CD4-positive, alpha-beta T cell treated with Interleukin-15 for 4 hours (primary cell): ENCODE measurements at regions not wholly inside any gene's neighbourhood (a gene's known extent, or its start where the extent isn't known, plus 50 kb on each side); places are given as distances from the start of the nearest gene placed in this dataset.
"Not testable (repeated sequence)": the region's sequence is repeated elsewhere in the genome, so short reads cannot be mapped to it uniquely, and the experiment has no call there.

Experiments
- DNase-seq: peaks from one replicate; pipeline ENCODE4 v3.0.0-alpha.2; 2020; ENCODE audit warnings: low spot score

DNA sequence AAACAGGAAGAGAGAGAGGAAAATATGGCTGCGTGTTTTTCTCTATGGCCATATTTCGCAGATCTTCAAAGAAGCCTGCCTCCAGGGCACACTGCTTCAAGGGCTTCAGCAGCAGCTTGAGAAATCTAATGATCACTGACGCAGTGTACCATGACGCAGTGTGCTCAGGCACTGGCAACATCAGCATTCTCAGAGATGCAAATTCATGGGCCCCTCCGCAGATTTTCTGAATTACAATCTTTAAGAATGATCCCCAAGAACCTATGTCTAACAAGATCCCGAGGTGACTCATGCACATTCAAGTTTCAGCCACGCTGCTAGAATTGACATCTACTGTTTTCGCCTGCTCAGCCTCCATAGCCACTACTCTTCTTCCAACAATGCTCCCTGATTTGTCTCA is 143.9 kb upstream of the ZNF366 start:
- no peak for DNase-seq

DNA sequence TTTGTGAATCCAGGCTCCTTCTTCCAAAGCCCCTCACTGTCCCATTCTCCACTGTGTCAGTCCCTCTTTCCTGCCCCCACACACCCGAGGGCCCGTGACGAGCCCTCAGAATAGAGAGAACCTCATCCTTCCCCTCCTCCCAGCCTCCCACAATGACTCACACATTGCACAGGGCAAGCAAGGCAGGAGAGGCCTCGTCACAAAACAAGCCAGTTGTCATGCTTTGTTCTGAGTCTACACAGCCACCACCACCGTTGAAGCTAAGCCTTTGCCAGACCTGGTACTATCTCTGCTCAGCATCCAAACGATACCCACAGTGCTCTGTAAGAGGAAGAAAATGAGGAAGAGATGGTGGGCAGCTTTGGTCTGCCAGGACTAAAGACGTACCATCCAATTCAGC is 142.2 kb upstream of the ZNF366 start:
- no peak for DNase-seq

DNA sequence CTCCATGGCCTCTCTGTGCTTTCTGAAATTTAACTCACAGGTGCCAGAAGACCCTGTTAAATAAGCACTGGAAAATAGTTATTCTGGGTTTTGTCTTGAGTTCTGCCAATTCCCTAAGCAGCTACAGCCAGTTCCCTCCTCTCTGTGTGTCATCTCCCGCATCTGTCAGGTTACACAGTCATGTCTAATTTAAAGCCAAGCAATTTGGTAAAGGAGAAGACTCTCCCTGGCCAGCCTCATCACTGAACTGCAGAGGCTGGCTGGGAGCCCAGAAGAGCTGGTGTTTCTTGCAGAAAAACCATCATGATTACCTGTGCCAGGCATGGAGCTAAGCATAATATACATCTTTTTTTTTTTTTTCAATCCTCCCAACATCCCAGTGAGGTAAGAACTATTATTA is 141.3 kb upstream of the ZNF366 start:
- DNase-seq, result no peak

DNA sequence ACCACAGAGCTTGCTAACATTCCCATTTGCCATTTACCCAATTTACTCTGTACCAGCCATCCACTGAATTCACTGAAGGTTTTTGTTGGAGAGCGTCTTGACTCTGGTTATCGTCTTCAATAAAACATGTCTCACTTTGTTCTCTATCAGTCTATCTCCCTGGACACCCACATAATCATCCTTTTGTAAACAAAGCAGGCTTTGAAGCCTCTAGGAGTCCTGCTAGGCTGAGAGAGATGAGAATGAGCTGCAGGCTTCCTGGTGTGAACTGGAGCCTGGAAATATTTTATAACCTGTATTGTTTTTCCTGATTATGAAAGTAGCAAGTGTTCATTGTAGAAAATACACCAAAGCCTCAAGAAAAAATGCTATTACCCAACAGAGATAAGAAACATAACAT is 140.6 kb upstream of the ZNF366 start:
- no peak for DNase-seq

DNA sequence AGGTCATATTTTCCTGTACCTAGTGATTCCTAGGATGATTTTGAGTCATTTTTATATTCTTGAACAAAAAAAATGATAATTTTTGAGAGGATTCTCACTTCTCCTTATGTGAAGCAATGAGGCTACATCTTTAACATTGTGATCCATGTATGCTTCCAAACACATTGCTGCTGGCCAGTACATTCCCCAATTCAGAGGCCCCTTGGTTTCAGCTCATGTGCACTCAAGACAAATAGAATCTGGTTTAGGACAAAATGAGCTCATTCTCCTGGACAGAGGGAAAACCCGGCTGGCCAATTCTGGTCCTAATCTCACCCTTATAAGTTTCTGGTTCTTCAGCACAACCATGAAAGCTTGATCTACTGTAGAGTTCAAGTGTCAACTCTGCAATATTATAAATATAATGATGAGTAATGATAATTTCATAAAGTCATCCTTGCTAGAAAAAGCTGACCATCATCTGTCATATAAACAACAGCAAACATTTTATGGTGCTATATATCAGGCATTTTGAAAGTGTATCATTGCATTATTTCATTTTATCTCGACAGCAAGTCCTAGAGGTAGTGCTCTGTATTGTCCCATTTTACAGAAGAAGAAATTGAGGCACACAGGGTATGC is 139.1 kb upstream of the ZNF366 start:
- DNase-seq, result no peak

DNA sequence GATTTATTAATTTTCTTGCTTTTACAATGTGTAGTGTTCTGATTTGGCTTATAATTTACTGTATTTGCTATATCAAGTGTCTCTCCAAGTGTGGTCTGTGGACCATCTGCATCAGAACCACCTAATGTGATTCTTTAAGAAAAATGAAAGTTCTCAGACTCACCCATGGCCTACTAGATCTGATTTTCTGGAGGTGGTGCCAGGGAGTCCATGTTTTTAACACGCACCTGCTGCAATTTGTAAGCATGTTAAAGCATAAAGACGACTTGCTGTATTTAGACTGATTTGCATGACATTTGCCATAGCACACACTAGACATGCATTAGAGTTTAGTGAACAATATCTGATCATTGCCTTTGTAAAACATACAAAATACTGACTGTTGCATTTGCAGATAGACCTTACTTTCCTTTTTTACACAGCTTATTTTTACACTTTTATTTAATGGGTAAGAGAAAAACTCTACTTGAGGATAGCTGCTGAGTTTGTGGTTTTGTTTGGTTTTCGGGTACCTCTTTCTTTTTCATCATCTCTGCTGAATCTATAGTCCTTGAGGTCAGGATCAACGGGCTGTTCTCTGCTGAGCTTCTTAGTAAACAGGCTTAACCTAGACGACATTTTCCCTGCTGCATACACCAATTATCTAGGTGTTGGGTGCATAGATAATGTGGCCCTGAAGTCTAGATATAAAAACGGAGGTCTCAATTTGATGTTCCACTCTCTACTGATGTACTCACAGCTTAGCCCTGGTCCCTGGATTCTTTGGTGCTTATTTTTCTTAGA is 138.0 kb upstream of the ZNF366 start:
- DNase-seq, result no peak

DNA sequence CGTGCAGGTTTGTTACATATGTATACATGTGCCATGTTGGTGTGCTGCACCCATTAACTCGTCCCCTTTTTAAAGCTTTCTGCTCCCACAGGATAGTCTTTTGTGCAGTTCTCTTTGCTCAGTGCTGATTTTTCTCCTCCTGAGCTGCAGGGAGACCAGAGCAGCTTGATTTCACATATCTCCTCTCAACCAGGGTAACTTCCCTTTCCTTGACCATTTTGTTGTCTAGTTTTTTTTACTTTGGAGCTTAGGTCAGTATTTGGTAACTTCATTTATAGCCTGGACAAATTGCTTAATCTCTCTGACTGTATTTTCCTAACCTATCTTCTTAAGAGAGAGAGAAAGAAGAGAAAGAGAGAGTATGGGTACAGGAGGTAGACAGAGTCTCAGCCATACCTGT is 137.1 kb upstream of the ZNF366 start:
- no peak for DNase-seq

DNA sequence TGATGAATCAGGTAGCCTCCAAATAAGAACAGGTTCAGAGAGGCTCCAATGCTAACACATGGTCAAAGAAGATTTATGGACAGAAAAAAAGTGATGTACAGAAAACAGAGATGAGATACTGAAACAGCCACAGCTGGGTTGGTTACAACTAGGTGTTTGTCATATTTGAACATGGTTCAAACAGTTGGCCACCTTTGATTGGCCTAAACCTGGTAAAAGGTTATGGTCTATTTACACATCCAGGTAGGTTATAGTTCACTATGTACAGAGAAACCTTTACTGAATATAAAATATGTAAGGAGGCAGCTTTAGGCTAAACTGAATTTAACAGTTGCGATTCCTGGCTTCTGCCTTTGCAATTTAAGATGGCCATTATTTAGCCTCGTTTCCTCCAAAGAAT is 134.0 kb upstream of the ZNF366 start:
- DNase-seq, result no peak

DNA sequence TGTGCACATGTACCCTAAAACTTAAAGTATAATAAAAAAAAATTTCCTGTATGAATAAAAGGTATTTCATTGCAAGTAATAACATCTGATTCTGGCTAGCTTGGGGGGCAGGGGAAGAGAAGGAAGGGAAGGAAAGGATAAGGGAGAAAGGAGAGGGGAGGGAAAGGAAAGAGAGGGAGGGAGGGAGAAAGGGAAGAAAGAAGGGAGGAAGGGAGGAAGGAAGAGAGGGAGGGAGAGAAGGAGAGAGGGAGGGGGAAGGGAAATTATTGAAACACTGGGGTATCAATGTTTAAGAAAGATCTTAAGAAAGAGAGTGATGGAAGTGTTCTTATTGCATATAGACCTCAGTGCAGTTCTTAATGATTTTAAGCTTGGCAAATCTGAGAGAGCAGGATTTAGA is 129.8 kb upstream of the ZNF366 start:
- no peak for DNase-seq

DNA sequence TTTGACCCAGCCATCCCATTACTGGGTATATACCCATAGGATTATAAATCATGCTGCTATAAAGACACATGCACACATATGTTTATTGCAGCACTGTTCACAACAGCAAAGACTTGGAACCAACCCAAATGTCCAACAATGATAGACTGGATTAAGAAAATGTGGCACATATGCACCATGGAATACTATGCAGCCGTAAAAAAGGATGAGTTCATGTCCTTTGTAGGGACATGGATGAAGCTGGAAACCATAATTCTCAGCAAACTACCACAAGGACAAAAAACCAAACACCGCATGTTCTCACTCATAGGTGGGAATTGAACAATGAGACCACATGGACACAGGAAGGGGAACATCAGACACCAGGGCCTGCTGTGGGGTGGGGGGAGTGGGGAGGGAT is 129.4 kb upstream of the ZNF366 start:
- not testable (repeated sequence) for DNase-seq

DNA sequence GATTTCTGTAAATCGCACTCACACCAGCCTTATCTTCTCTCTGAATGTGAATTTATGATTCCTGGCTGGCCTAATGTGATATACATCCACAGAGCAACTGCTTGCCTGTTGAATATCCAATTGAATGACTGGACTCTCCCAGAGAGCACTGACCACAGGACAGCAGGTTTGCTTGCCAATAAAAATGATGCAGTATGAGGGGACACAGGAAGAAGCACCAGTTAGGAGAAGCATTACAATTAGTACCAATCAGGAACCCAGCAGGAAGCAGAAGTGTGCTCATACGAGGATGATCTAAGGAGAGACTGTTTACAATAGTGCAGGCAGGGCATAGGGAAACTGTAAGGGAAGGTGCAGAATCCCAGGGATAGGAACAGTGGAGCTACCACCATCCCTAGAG is 127.2 kb upstream of the ZNF366 start:
- DNase-seq, result no peak

DNA sequence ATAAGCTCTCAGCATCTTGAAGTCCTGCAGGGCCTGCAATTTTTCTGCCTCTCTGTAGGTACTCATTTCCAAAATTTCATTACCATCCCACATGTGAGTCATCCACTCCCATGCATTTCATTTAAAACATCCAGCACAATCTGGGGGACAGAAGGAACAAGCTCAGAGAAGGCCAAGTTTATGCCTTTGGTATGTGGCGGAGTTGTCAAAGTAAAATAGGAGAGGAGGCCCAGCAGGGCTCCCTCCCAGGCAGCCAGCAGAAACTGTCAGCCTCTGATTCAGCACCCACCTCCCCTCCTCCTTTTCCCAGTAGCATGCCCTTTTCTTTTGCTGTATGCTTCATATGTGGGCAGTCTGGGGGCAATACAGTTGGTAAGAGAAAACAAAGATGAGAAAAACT is 126.4 kb upstream of the ZNF366 start:
- no peak for DNase-seq

DNA sequence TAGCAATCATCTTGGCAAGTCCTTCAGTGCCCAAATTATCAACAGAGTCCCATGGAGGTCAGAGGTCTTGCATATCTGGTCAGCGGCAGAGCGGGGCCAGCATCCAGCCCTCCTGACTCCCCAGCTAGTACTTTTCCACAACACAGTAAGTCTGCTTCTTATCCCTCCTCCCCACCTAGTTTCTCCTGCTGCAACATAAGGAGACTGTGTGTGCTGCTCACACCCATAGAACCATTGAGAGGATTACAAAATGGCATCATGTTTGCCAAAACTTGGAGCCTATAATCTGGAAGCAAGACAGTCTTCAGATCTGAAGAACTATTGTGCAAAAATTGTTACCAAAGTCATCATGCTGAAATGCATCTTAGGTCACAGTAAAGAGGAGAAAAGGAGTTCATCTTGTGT is 125.8 kb upstream of the ZNF366 start:
- no peak for DNase-seq

DNA sequence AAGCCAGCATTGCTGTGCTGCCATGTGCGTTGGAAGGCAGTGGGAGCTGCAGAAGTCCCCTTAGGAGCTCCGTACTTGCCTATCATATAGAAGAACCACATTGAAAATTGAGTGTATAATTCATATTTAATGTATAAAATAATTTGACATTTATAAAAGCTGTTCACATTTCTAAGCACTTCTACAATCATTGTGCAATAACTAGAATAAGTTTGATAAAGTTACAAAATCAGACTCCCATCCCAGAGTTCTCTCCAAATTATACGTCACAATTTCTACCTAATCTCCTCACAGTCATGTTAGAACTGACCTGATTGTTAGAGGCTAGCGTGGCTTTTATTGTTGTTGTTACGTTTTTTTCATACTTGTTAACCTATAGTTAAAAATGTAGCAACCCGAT is 123.5 kb upstream of the ZNF366 start:
- no peak for DNase-seq

DNA sequence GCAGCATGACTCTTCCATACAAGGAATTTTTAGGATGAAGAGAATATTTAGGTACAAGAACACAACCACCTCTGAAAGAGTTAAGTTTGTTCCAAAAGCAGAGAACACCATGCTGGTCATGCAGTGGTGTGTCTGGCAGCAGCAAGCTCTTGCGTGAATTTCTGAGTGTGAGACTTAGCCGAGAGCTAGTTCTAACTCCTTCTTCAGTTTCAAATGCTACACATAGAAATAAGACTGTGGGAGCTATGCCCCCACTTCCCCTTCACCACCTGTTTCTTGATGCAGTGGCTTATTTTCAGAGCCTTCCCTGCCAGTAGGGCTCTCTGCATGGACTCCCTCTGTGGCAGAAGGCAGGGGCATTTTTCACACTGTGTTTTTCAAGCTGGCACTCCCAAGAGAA is 122.9 kb upstream of the ZNF366 start:
- no peak for DNase-seq

DNA sequence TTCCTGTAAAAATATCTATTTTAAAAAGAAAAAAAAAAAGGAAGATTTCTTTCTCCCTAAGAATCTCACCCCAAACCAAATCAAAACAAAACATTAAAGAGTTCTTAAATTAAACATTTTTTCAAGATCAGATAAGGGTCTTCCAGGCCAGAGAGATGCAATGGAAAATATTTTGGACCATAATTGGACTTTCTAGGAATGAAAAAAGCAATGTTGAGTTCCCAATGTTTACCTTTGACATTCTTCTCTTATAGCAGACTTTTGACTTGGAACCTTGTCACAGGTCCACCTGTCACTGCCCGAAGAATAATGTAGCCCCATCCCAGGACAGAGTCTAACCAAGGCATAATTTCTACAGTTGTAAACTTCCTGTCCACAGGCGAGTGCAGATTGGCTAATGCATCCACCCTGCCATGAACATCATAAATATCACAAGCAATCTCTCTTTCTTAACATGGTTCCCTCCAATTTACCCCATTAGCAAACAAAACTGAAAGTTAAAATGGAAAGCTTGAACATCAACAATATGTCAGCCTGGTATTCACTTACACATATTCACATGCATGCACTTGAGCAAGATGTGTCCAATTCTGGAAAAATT is 121.7 kb upstream of the ZNF366 start:
- no peak for DNase-seq

DNA sequence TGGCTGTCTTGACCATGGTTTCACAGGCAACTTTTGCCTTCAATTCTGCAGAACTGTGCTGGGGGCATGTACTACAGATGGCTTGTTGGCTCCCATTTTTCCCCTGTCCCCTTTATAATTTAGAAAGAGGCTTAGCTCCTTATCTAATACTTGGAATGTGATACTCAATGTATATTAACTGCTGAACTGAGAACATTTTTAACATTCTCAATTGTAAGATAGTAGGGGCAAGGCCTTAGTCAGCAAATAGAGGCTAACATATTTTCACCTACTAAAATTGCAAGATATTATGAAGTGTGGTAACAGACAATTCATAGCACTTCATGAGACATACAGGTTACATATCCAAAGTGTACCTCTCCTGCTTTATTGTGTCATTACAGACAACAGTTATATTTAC is 118.1 kb upstream of the ZNF366 start:
- DNase-seq, result no peak

DNA sequence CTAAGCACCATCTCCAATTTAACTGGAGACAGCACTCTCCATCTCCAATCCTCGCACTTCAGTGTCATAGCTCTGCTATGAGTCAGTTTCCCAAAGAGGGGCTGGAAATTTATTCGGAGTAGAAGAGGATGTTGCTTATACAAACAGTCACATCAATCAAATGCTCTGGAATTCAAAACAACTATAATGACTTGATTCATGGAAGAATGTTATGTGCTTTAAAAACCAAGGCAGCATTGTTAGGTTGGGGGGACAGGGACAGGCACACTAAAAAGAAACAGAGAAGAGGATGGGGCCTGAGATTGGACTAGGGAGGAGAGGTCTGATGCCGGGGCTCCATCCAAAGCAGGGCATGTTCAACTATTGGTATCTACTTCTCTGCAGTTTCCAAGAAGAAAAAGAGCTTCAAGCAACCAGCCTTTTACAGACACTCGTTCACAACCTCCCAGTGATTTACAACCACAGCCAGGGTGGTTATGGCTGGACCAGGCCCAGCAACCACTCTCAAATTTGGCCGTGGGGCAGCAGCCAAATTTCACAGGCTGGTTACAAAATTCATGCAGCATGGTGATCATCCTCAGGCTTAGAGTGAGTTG is 117.5 kb upstream of the ZNF366 start:
- no peak for DNase-seq

DNA sequence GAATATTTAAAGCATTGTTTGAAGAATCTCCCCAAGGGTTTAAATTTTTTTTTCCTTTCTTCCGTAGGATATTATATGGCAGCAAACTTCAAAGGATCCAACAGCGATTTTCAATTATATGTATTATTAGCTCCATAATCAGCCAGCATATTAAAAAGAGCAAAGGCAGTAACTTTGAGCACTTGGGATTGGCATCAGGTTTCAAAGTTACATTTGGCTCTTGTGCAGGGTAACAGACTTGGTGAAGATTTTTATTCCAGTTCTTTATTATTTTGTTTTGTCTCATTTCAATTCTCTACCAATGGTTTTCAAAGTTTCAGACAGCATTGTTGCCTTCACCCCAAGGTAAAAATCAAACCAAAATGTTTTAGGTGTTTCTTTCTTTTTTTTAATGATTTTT is 116.7 kb upstream of the ZNF366 start:
- no peak for DNase-seq

DNA sequence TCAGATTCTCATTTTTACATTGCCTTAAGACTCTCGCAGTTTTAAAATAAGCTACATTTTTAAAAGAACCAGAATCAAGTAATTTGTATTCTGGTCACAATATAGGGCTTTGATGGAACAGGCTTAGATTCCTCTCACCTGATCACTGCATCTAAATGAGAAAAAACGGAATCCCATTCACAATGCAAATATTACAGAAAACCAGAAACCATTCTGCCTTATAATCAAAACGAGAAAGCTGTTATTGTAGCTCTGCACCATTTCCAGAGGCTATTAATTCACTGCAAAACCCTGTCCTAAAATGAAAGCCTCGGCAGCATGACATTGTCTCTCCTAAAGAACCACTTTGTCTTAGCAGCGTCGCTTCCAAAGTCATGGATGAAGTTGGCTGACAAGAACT is 116.1 kb upstream of the ZNF366 start:
- DNase-seq, result no peak

DNA sequence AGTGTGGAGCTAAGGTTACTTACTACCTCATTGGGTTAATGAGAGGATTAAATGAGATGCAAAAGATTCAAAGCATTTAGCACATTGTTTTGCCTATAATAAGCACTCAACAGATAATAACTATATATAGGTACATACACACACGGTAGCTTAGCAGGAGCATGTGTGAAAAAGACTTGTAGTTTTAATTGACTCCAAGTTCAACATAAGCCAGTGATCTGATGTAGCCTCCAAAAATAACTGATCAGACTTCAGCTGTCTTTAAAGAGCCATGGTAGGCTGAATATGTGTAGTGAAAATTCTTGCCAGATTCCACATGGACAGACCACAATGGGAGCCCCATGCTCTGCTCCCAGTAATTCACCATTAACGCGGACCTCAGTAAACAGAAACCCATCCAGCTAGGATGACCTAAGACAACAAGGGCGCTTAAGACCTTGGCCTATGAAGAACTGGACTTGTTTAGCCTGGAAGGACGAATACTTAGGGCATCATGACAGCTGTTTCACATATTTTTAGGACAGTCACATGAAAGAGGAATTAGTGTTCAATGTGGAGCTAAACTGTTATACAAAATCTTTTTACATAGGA is 115.1 kb upstream of the ZNF366 start:
- no peak for DNase-seq

DNA sequence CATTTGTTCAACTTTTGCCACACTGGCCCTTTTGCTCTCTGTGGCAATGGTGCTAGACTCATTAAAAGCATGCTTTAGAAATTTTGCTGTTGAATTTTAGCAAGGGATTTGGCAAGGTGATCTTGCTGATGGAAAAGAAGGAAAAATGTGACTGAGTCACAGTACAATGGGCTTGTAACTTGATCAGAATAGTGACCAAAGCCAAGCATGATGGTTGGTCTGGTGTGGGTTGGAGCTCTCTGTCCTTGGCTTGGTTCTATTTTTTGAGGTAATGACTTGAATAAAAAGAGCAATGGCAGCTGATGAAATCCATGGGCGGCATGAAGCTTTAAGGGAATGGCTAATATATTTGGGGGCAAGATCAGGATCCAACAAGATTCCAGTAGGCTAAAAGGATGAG is 114.4 kb upstream of the ZNF366 start:
- no peak for DNase-seq

DNA sequence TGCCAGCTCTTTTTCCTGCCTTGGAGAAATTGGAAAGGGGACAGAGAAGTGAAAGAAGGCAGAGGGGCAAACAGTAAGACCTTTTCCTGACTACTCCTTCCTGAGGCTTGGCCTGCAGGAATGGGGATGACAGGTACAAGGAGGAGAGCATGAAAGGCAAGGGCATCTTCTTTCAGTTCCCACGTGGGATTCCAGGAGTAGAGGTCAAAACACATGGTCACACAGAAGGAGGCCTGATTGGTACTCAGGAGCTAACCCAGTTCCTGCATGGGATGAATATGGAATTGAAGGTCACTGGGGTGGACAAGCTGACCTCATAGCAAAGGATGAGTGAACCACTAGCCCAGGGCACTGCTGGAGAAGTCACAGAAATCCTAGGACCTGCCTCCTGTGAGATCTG is 112.5 kb upstream of the ZNF366 start:
- no peak for DNase-seq
